ENCODE measurements at regions not wholly inside any gene's neighbourhood (a gene's known extent, or its start where the extent isn't known, plus 50 kb on each side); places are given as distances from the start of the nearest gene placed in this dataset.

DNA sequence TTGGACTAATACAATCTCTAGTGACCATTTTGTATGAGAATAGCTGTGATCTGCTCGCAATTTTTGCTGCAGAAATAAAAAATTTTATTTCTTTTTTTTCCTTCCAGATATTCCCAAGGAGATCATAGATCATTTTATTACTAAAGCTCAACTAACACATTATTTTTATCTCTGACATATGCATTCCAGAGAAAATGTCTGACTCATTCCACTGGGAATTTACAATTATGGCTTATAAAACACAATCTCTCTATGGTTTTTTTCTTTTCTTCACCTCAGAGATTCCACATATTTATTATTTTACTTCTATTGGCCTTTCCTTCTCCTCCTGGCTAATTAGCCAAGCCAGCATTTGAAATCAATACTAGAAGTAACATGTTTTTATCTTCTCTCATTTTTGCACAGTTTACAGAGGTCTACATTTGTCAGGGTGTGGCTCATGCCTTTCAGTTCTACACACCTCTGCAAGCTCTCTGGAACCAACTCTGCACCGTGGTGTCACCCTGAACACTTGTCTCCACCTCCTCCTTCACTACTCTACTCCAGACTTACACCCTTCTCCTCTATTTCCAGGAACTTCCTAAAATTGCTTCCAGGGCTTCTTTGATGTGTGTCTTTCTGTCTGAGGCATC, 59.8 kb upstream of the GPM6A start:
- intact Hi-C loops (cut with DNase I) = no loop called here
- peak in 18 of 42 donors; percentile 7 to 67 (median 27) for DNase-seq

DNA sequence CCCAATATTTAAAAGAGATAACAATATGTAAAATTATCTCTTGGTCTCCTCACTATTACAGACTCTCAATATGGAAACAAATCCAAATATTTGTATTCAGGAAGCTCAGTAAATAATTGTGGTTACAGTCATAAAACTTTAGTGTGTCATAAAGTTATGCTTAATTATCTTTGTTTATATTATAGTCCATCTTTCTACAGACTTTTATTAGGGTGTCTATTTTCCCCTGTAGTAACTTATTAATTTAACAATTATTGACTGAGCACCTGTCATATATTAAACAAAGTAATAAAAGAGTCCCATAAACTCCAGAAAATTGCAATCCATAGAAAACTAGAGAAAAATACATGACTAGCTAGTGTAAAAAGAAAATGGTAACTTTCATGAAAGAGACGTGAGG, 61.6 kb upstream of the GPM6A start:
- intact Hi-C loops (cut with DNase I) = no loop called here
- no peak for DNase-seq

DNA sequence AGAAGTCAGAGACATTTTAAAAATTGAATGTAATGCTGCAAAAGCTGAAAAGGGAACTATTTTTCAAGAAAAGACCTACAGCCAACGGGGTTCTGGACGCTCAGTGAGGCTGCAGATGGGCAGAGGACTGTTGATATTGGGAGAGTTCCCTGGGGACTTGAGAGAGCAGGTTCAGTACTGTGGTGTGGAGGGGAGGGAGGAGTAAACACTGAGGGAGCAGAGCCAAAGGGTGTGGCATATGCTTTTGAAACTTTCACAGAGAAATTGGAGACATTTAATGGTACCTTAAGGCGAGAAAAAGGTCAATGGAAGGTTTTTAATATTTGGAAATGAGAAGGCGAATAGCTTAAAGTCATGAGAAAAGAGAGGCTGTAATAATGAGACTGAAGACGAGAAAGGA, 62.2 kb upstream of the GPM6A start:
- no peak for DNase-seq
- intact Hi-C loops (cut with DNase I) = no loop called here

DNA sequence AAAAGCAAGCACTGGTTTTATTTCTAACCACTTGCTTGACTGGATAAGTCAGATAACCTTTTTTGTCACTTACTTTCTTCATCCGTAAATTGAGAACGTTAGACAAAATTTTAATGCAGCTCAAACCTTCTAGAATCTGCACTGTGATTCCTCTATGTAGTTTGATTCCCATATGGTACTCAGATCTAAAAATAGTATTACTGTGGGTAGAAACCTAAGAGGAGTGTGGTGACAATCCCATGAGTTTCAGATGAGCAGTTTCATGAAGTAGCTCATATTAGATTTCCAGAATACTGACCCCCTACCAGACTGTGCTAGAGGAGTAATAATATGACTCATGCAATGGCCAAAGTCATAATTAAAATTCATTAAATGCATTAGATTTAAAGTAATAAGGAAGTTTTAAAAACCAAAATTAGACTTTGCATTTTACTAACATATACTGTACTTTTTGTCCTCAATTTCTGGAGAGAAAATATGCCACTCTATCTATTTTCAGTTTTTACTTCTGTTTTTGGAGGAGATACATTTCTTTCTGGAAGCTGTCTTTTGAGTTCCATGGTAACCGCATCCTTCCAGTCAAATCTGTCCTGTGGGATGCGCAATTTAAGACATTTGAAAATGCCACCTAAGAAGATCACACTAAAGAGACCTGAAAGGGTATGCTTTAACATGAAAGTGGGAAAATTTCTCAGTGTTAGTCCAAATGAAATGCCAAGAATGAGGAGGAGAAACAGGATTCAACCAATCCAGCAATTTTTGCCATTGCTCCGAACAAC, 64.1 kb upstream of the GPM6A start:
- DNase-seq = no peak
- intact Hi-C loops (cut with DNase I) = no loop called here

DNA sequence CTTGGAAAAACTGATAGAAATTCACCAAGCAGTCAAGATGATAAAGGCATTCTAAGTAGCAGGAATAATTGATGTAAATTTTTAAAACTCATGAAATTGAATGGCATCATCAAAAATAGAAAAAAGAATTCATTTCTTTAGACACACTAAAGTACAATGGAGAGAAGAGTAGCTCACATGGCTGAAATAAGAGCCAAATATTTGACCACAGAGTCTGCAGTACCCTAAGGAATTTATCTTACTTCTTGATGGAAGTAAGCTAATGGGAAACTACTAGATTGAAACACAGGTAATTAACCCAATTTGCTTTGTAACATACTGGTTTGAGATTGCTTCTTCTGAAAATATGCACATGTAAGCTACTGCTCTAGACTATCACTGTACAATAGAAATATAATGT, 70.8 kb upstream of the GPM6A start:
- intact Hi-C loops (cut with DNase I) = no loop called here
- no peak for DNase-seq

DNA sequence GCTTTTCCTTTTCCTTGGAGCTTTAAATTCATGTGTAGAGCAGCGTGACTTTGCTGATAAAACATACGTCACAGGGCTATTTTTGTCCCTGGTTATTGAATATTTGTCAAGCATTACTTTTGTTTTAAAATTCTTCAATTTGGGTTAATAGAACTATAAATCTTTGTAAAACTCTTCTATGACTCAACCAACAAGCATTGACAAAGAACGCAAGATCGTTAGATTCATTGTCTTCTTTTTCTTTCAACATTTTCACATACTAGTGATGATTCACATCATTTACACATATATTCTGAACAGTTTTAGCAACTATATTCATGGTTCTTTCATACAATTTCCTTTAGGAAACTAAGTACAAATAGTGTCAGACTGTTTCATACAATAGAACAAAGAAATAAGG, 72.0 kb upstream of the GPM6A start:
- intact Hi-C loops (cut with DNase I) = no loop called here
- DNase-seq = no peak

DNA sequence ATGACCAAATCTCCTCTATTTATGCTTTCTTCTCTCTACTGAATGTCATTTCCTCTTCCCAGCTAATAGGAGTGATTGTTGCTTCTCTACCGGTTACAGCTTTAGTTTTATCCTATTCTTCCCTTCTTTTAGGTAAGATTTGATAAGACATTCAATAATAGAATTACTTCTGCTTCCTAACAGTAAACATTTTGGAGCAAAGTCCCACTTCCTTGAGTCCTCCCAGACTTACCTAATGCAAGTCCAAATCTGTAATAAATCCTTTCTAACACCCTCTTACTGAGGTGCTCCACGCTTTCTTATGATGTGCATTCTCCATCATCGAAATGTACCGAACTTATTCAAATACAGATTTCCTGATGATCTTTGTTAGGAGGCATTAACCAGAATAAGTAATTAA, 79.2 kb upstream of the GPM6A start:
- intact Hi-C loops (cut with DNase I) = no loop called here

DNA sequence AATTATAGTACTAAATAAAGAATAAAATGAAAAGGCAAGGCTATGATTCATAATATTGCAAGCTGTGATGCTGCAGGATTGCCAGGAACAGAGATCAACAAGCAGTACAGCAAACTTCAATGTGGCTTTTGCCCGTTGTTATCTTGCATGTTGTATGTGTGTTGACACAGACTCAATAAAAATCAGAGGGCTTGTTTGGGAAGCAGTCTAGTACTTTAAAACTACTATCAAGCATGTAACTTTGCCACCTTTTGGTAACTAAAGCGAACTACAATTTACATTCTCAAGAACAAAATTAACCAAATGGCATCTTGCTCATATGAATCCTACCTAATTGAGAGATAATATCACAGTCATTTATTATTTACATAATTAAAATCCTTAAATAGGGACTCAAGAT, 79.8 kb upstream of the GPM6A start:
- intact Hi-C loops (cut with DNase I) = no loop called here
- DNase-seq = peak in 1 of 42 donors; percentile 18

More for the DNA sequence above, 79.2 kb upstream of the GPM6A start:
- no peak for DNase-seq

DNA sequence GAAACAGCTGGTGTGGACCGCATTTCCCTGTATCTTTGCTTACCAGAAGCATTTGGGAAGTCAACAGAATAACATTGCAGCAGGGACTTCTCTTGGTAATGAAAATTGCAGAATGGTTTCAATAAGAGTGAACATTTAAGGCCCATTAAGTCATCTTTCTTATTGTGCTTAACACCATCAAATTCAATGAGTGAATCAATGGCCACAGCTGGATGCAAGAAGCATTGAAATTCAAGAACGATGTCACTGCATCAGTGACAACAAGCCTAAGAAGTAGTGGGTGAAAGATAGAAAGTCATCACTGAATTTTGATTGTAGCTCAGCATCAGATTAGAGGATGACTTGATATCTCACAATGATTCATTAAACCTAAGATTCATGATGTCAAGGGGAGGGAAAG, 93.9 kb upstream of the GPM6A start:
- peak in 1 of 42 donors; percentile 7 for DNase-seq
- intact Hi-C loops (cut with DNase I) = no loop called here

DNA sequence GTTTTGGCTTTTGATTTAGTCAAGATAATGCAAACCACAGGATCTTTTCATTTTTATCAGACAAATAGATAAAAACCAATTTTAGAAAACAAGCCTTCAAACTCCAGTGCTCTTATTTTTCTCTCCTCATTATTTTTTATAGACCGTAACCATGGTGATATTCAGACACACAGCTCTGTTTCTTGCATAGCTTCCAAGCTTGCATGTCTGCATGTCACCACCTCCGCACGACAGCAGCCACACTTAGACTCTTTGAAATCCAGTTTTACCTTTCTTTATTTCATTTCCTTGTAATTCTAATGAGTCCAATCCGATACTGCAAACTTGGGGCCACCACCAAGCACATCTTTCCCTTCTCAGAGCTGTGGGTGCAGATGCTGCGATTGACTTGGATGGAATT, 94.3 kb upstream of the GPM6A start:
- intact Hi-C loops (cut with DNase I) = no loop called here
- peak in 33 of 42 donors; percentile 5 to 72 (median 40) for DNase-seq

DNA sequence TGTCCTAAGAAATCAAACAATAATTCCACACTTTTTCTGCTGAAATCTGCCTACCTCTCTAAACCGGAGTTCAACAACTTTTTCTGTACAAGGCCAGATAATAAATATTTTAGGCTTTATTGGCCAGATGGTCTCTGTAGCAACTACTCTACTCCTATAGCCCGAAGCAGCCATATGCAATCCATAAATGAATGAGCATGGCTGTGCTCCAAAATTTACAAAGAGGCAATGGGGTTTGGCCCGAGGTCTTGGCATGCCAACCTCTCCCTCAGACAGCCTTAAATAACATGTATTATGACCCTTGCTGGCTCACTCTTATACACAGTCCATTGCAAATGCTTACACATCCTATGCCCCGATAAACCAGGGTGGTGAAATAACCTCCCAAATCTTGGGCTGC, 98.6 kb upstream of the GPM6A start:
- intact Hi-C loops (cut with DNase I) = no loop called here
- no peak for DNase-seq

DNA sequence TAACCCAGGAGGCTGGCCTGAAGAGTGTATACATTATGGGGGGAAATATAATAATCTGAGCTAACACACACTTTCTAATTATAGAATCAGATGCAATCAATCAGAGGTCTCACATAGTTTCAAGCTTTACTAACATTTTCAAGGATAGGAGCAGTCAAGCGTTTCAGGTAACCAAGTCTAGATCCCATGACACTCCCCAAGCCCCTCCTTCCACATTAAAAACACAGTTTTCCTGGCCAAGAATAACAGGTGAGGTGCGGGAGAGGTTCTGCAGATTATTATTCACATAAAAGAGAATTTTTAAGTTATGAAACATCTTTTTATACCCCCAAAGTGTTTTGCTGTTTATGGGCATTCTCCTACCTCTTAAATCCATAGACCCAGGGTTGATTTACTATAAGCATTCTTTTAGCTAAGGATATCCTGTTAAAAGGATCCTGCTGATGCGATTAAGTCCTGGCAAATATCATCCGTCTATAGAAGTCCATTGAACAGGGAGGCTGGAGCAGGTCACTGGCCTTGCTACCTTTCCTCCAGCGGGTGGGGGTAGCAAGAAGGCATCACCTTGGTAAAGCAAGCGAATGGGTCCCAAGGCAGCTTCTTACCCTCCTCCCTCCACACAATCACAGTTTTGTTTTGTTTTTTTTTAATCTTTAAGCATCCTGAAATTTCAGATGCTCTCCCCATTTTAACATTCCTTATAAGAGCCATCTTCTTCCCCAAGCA, 104.7 kb upstream of the GPM6A start:
- intact Hi-C loops (cut with DNase I) = no loop called here
- no peak for DNase-seq

DNA sequence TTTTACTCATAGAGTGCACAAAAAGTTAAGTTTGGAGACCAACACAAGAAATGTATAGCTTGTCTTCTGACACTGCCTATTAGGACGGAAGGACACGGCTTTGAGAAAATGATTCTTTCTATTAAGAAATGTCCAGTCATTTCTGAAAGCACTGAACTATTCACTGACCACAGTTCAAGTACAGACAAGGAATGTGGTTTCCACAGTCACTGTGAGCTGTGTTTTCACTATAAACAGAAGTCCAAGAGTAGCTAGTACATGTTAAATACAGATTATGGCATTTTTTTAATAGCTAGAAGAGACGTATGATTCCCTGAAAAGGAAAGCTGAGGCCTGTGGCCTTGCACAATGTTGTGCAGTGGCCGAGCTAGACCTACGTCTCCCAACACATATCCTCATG, 115.1 kb upstream of the GPM6A start:
- no peak for DNase-seq
- intact Hi-C loops (cut with DNase I) = no loop called here

DNA sequence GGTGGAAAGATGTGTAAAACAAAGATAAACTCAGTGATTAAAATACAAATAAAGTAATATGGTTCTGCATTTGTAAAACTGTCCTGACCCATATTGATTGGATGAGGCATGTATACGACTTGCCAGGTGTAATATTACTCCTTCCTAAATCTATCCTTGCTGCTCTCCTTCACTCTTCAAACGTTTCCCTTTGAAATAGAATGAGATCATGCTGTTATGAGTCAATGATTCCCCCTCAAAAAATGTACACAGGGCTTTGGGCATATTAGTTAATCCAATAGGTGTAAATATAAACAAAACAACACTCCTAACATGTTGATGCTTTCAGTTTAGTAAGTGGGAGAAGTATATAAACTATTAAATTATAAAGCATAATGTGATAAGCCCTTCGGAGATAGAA, 117.4 kb upstream of the GPM6A start:
- intact Hi-C loops (cut with DNase I) = no loop called here
- DNase-seq = no peak

DNA sequence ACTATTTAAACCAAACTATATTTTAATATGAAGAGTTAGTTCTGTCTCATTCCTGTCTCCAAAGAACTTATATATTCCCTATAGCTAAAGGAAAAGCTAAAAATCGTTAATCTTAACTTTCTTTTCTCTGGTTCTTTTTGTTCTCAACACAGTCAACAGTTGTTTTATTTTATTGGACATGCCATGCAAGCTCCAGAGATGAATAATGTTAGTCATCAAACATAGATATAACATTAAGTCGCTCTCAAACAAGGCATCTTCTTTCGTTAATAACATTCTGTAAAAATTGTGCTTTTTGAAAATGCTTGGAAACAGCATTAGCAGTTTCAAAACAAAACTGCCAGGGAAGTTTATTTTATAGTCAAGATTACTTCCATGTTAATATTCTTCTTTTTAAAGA, 117.9 kb upstream of the GPM6A start:
- no peak for DNase-seq
- intact Hi-C loops (cut with DNase I) = no loop called here

DNA sequence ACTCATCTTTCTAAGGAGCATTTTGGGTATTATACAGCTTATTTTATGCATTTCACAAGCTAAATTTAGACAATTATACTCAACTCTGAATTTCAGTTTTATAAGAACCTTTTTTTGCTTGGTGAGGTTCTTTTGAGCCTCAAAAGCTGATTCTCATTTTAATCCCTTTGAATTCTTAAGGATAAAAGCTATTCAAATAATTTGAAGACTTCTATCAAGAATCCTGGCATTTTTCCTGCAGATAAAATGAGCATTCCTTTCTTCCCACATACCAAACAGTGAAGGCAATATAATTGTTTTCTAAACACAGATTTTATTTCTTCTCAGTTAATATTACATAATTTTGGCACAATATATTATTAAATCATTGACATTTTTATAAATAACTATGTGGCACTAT, 118.4 kb upstream of the GPM6A start:
- no peak for DNase-seq
- intact Hi-C loops (cut with DNase I) = no loop called here

DNA sequence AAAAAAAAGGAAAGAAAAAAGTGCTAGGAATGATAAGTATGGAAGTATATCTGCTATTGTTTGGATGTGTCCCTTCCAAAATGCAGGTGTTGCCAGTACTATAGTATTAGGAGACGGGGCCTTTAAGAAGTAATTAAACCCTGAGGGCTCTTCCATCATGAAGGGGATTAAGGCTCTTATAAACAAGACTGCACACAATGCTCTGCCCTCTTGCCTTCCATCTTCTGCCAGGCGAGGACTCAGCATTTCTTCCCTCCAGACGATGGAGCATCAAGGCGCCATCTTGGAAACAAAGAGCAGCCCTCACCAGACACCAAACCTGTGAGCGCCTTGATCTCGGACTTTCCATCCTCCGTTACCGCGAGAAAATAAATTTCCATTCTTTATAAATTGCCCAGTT, 120.1 kb upstream of the GPM6A start:
- no peak for DNase-seq
- intact Hi-C loops (cut with DNase I) = no loop called here

DNA sequence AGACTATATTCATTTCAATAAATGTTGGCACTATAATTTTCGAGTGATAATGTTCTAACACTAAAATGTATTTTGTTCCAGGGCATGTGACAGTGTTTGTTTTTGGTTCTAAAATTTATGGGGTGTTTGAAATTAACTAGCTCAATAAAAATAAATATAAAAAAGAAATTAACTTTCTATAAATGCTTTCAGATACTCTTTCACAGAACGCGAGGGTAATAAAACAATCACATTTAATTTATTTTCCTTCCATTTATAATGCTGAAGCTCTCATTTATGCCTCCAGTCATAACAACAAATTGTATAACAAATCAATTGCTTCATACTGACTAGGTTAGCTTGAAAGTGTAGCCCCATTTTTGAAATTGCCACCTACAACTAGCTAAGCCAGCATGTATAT, 122.4 kb upstream of the GPM6A start:
- no peak for DNase-seq
- intact Hi-C loops (cut with DNase I) = no loop called here

DNA sequence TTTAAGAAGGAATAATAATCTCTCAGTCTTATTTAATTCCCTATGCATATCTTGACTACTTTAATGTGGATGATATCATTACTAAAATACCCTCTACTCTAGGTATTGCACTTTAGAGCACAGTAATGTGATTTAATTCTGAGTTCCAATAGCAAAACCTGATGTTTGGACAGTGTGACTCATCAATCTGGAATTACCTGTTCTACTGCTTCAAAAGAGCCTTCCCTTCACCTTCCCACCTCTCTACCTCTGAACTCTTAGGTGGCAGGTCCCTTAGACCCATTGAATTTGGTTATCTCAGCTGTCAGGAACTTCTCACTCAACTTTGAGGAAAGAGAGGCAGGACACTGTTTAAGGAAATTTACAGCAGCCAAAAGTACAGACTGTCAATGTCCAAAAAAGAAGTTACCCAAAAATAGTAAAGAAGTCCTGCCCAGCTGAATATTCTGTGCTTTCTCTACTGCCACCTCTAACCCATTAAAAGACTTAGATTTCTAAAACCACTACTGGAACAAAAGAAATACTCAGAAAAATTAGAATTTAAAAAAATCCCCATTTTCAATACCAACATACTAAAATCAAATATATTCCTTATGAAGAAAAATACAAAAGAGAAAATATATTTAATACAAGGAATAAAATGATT, 123.1 kb upstream of the GPM6A start:
- no peak for DNase-seq
- intact Hi-C loops (cut with DNase I) = no loop called here
